ENCODE measurements at regions not wholly inside any gene's neighbourhood (a gene's known extent, or its start where the extent isn't known, plus 50 kb on each side); places are given as distances from the start of the nearest gene placed in this dataset.

GRCh38 chr4:11801466-11802446 lies 373.1 kb upstream of the HS3ST1 start:
- TF ChIP-seq, protein P1, sequence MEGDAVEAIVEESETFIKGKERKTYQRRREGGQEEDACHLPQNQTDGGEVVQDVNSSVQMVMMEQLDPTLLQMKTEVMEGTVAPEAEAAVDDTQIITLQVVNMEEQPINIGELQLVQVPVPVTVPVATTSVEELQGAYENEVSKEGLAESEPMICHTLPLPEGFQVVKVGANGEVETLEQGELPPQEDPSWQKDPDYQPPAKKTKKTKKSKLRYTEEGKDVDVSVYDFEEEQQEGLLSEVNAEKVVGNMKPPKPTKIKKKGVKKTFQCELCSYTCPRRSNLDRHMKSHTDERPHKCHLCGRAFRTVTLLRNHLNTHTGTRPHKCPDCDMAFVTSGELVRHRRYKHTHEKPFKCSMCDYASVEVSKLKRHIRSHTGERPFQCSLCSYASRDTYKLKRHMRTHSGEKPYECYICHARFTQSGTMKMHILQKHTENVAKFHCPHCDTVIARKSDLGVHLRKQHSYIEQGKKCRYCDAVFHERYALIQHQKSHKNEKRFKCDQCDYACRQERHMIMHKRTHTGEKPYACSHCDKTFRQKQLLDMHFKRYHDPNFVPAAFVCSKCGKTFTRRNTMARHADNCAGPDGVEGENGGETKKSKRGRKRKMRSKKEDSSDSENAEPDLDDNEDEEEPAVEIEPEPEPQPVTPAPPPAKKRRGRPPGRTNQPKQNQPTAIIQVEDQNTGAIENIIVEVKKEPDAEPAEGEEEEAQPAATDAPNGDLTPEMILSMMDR (IDR thresholded peaks at IDR 0.05; ENCODE audit: low read length), result no peak
- no peak for TF ChIP-seq EZH2 (optimal IDR thresholded peaks at IDR 0.05; ENCODE audit: low read depth, low read length)
